ENCODE measurements at regions not wholly inside any gene's neighbourhood (a gene's known extent, or its start where the extent isn't known, plus 50 kb on each side); places are given as distances from the start of the nearest gene placed in this dataset.
"Not testable (repeated sequence)": the region's sequence is repeated elsewhere in the genome, so short reads cannot be mapped to it uniquely, and the experiment has no call there.

DNA sequence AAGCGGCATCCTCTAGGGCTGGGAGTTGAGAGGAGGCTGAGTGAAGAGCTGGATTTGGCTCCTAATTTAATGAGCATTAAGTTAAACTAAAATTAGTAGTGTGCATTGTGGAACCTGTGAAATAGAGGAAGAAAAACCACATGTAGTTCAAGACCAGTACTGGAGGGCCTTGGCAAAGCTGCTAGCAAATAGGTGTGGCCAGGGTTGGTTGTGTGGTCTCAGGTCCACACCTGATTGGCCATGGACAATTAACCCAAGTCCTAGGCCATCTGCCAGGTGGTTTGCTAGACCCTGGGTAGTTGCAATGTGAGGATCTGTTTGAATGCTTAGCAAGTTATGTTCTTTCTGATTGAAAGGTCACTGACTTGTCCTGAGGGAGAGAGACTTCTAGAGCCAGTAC lies 275.5 kb downstream of the PDCD6IP start:
- Histone ChIP-seq H3K4me1 (ENCODE audit: low read depth, poor library complexity, severe bottlenecking) (no peaks in the 10 kb centered on the region), H3K36me3 (ENCODE audit: insufficient read depth) (no peaks in the 10 kb centered on the region), H2AFZ (ENCODE audit: low read depth) (no peak overlapping the region), H3K4me2 (no peak overlapping the region), H3K27ac (no peak overlapping the region), H3K9ac (no peak overlapping the region), H3K79me2 (ENCODE audit: insufficient read depth, low read depth) (no peaks in the 10 kb centered on the region), H3K4me3 (IDR thresholded peaks at IDR 0.05; ENCODE audit: insufficient read depth, low read depth, low read length) (no peak overlapping the region), H4K20me1 (ENCODE audit: insufficient read depth) (no peaks in the 10 kb centered on the region), H3K27me3 (ENCODE audit: insufficient read depth, low read depth) (no peaks in the 10 kb centered on the region)
- TF ChIP-seq, protein P1, sequence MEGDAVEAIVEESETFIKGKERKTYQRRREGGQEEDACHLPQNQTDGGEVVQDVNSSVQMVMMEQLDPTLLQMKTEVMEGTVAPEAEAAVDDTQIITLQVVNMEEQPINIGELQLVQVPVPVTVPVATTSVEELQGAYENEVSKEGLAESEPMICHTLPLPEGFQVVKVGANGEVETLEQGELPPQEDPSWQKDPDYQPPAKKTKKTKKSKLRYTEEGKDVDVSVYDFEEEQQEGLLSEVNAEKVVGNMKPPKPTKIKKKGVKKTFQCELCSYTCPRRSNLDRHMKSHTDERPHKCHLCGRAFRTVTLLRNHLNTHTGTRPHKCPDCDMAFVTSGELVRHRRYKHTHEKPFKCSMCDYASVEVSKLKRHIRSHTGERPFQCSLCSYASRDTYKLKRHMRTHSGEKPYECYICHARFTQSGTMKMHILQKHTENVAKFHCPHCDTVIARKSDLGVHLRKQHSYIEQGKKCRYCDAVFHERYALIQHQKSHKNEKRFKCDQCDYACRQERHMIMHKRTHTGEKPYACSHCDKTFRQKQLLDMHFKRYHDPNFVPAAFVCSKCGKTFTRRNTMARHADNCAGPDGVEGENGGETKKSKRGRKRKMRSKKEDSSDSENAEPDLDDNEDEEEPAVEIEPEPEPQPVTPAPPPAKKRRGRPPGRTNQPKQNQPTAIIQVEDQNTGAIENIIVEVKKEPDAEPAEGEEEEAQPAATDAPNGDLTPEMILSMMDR (conservative IDR thresholded peaks at IDR 0.05; ENCODE audit: low read depth, low read length): no peak

- no peaks in the 10 kb centered on the region for H3K79me2 ChIP-seq (ENCODE audit: insufficient read depth, low read depth)
- H2AFZ ChIP-seq (ENCODE audit: low read depth): no peak overlapping the region
- H3K4me1 ChIP-seq (ENCODE audit: low read depth, poor library complexity, severe bottlenecking): no peaks in the 10 kb centered on the region
- H3K9ac ChIP-seq: no peak overlapping the region
- TF ChIP-seq, protein P1 (conservative IDR thresholded peaks at IDR 0.05; ENCODE audit: low read depth, low read length): no peak
- no peaks in the 10 kb centered on the region for H4K20me1 ChIP-seq (ENCODE audit: insufficient read depth)
- no peaks in the 10 kb centered on the region for H3K27me3 ChIP-seq (ENCODE audit: insufficient read depth, low read depth)
- no peak overlapping the region for H3K4me2 ChIP-seq
- H3K27ac ChIP-seq: no peak overlapping the region
- H3K36me3 ChIP-seq (ENCODE audit: insufficient read depth): no peaks in the 10 kb centered on the region
- no peak overlapping the region for H3K4me3 ChIP-seq (IDR thresholded peaks at IDR 0.05; ENCODE audit: insufficient read depth, low read depth, low read length)
Measured at GRCh38 chr3:34075975-34076374, 277.5 kb downstream of the PDCD6IP start.

- Histone ChIP-seq H3K4me3 (IDR thresholded peaks at IDR 0.05; ENCODE audit: insufficient read depth, low read depth, low read length) (no peak overlapping the region), H3K27me3 (ENCODE audit: insufficient read depth, low read depth) (no peaks in the 10 kb centered on the region), H3K4me2 (no peak overlapping the region), H4K20me1 (ENCODE audit: insufficient read depth) (no peaks in the 10 kb centered on the region), H3K9ac (no peak overlapping the region), H3K36me3 (ENCODE audit: insufficient read depth) (no peaks in the 10 kb centered on the region), H2AFZ (ENCODE audit: low read depth) (no peak overlapping the region), H3K79me2 (ENCODE audit: insufficient read depth, low read depth) (no peaks in the 10 kb centered on the region), H3K27ac (no peak overlapping the region), H3K4me1 (ENCODE audit: low read depth, poor library complexity, severe bottlenecking) (no peaks in the 10 kb centered on the region)
- TF ChIP-seq, protein P1 (conservative IDR thresholded peaks at IDR 0.05; ENCODE audit: low read depth, low read length): no peak
Measured at GRCh38 chr3:34077417-34078195, 279.2 kb downstream of the PDCD6IP start.

GRCh38 chr3:34078418-34078817 lies 280.0 kb downstream of the PDCD6IP start:
- no peak overlapping the region for H3K9ac ChIP-seq
- no peaks in the 10 kb centered on the region for H3K36me3 ChIP-seq (ENCODE audit: insufficient read depth)
- no peaks in the 10 kb centered on the region for H4K20me1 ChIP-seq (ENCODE audit: insufficient read depth)
- H3K27me3 ChIP-seq (ENCODE audit: insufficient read depth, low read depth): no peaks in the 10 kb centered on the region
- no peaks in the 10 kb centered on the region for H3K4me1 ChIP-seq (ENCODE audit: low read depth, poor library complexity, severe bottlenecking)
- H3K27ac ChIP-seq: no peak overlapping the region
- no peaks in the 10 kb centered on the region for H3K79me2 ChIP-seq (ENCODE audit: insufficient read depth, low read depth)
- H3K4me2 ChIP-seq: no peak overlapping the region
- no peak overlapping the region for H3K4me3 ChIP-seq (IDR thresholded peaks at IDR 0.05; ENCODE audit: insufficient read depth, low read depth, low read length)
- TF ChIP-seq, protein P1 (conservative IDR thresholded peaks at IDR 0.05; ENCODE audit: low read depth, low read length): no peak
- no peak overlapping the region for H2AFZ ChIP-seq (ENCODE audit: low read depth)

GRCh38 chr3:34079849-34080248 lies 281.4 kb downstream of the PDCD6IP start:
- H3K4me3 ChIP-seq (IDR thresholded peaks at IDR 0.05; ENCODE audit: insufficient read depth, low read depth, low read length); H3K9ac ChIP-seq; H3K27ac ChIP-seq; H3K79me2 ChIP-seq (ENCODE audit: insufficient read depth, low read depth); H3K27me3 ChIP-seq (ENCODE audit: insufficient read depth, low read depth); H3K36me3 ChIP-seq (ENCODE audit: insufficient read depth); H2AFZ ChIP-seq (ENCODE audit: low read depth); H4K20me1 ChIP-seq (ENCODE audit: insufficient read depth); H3K4me1 ChIP-seq (ENCODE audit: low read depth, poor library complexity, severe bottlenecking); H3K4me2 ChIP-seq: not testable (repeated sequence)

DNA sequence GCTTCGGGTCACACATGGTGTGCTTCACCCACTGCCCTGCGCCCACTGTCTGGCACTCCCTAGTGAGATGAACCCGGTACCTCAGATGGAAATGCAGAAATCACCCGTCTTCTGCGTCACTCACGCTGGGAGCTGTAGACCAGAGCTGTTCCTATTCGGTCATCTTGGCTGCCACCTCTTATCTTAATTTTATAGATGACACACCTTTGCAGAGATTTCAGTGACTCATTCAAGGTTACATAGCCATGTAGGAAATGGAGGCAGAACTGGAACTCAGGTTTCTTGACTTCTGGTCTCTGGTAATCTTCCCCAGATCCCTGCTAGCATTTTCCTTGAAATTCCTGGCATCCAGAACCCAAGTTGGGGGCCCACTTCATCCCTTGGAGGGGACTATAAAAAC lies 291.9 kb downstream of the PDCD6IP start:
- H3K27ac ChIP-seq; H3K79me2 ChIP-seq (ENCODE audit: insufficient read depth, low read depth); H3K36me3 ChIP-seq (ENCODE audit: insufficient read depth); H2AFZ ChIP-seq (ENCODE audit: low read depth); H3K4me1 ChIP-seq (ENCODE audit: low read depth, poor library complexity, severe bottlenecking); H3K9ac ChIP-seq; H3K4me3 ChIP-seq (IDR thresholded peaks at IDR 0.05; ENCODE audit: insufficient read depth, low read depth, low read length); H4K20me1 ChIP-seq (ENCODE audit: insufficient read depth); H3K4me2 ChIP-seq; H3K27me3 ChIP-seq (ENCODE audit: insufficient read depth, low read depth): not testable (repeated sequence)

Measured in KMS-11 (cell line).